Thoracic aorta (tissue), 2 donors: ENCODE measurements at regions not wholly inside any gene's neighbourhood (a gene's known extent, or its start where the extent isn't known, plus 50 kb on each side); places are given as distances from the start of the nearest gene placed in this dataset.
A peak's percentile ranks its signal among the peaks of the same experiment; 100 is the strongest.

Experiments
- ATAC-seq: fragments of 150-250 bp; one replicate; pipeline ENCODE4 v1.8.0; 2017; ENCODE audit warnings: low read depth; ENCODE audit not compliant: insufficient number of reproducible peaks, low FRiP score
- DNase-seq: peaks from one replicate; pipeline ENCODE4 v3.0.0-alpha.2; 2020; ENCODE audit warnings: low spot score
- H3K27ac ChIP-seq, 2 donors: fragments of 200-600 bp; sonication (generic); 1 replicate in 1 of 2; 2 replicates in 1 of 2; pipeline ENCODE4 v1.5.1; 2016; ENCODE audit warnings: mild to moderate bottlenecking in 2 of 2, moderate library complexity in 2 of 2
- H3K27me3 ChIP-seq: fragments of 200-600 bp; sonication (generic); replicated peaks from 2 replicates; pipeline ENCODE4 v1.6.0; 2016; ENCODE audit warnings: mild to moderate bottlenecking; ENCODE audit not compliant: insufficient read depth
- H3K36me3 ChIP-seq: fragments of 200-600 bp; sonication (generic); one replicate; pipeline ENCODE4 v1.5.1; 2016
- H3K4me1 ChIP-seq, 2 donors: fragments of 200-600 bp; sonication (generic); 1 replicate in 1 of 2; 2 replicates in 1 of 2; pipeline versions ENCODE4 v1.5.1 to v1.6.0; 2016; ENCODE audit warnings: low read depth in 2 of 2, mild to moderate bottlenecking in 1 of 2; ENCODE audit not compliant: control insufficient read depth in 1 of 2
- H3K4me3 ChIP-seq: fragments of 200-600 bp; sonication (generic); 2 replicates; pipeline ENCODE4 v1.5.1; 2016; ENCODE audit warnings: mild to moderate bottlenecking
- H3K9me3 ChIP-seq: fragments of 200-600 bp; sonication (generic); 2 replicates; pipeline ENCODE4 v1.5.1; 2016
- TF ChIP-seq, protein P1 (sequence below): fragments of 200-600 bp; sonication (generic); IDR thresholded peaks from one replicate; pipeline ENCODE4 v1.5.1; 2019; ENCODE audit warnings: antibody characterized with exemption

DNA sequence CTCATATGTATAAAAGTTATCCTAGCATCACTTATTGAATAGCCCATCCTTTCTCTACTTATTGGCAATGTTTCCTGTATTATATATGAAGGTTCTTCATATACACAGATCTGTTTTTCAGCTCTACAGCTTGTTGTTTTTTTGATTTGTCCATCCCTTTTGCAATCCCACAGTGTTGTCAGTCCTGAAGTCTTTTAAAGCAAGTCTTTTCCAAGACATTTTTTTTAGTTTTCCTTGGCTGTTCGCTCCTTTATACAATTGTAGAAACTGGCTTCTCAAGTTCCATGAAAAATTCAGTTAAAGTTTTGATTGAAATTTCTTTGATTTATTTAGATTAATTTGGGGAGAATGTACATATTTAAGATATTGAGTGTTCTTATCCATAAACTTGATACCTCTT is 295.3 kb upstream of the SORL1-AS1 start:
- no peak for DNase-seq
- Histone ChIP-seq H3K27ac (no peak overlapping the region), H3K4me1 (peaks cover 0 to 19% of the 10 kb centered on the region in 2 donors), H3K9me3 (no peaks in the 10 kb centered on the region), H3K36me3 (no peaks in the 10 kb centered on the region), H3K27me3 (no peaks in the 10 kb centered on the region), H3K4me3 (no peak overlapping the region)
- ATAC-seq, result no peak
- TF ChIP-seq, protein P1, sequence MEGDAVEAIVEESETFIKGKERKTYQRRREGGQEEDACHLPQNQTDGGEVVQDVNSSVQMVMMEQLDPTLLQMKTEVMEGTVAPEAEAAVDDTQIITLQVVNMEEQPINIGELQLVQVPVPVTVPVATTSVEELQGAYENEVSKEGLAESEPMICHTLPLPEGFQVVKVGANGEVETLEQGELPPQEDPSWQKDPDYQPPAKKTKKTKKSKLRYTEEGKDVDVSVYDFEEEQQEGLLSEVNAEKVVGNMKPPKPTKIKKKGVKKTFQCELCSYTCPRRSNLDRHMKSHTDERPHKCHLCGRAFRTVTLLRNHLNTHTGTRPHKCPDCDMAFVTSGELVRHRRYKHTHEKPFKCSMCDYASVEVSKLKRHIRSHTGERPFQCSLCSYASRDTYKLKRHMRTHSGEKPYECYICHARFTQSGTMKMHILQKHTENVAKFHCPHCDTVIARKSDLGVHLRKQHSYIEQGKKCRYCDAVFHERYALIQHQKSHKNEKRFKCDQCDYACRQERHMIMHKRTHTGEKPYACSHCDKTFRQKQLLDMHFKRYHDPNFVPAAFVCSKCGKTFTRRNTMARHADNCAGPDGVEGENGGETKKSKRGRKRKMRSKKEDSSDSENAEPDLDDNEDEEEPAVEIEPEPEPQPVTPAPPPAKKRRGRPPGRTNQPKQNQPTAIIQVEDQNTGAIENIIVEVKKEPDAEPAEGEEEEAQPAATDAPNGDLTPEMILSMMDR, result no peak

DNA sequence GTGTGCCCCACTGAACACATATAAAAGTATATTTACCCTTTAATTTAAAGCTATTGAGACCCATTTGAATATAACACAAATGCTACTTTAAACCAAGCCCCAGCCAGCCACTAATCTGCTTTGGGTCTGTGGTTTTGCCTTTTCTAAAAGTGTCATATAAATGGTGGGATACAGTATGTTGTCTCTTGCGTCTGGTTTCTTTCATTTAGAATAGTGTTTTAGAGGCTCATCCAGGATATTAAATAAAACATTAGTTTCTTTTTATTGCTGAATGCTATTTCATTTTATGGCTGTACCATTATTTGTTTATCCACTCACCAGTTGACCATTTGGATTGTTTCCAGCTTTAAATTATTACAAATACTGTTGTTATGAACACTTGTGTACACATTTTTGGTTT is 290.5 kb upstream of the SORL1-AS1 start:
- H3K36me3 ChIP-seq, result no peaks in the 10 kb centered on the region
- TF ChIP-seq, protein P1, result no peak
- H3K9me3 ChIP-seq, result no peaks in the 10 kb centered on the region
- DNase-seq (no peak), ATAC-seq (no peak)
- H3K27ac ChIP-seq, result peak overlapping the region; percentile 94 to 96
- H3K4me3 ChIP-seq, result no peak overlapping the region
- H3K27me3 ChIP-seq, result no peaks in the 10 kb centered on the region
- peaks cover 11 to 52% of the 10 kb centered on the region in 2 donors for H3K4me1 ChIP-seq

DNA sequence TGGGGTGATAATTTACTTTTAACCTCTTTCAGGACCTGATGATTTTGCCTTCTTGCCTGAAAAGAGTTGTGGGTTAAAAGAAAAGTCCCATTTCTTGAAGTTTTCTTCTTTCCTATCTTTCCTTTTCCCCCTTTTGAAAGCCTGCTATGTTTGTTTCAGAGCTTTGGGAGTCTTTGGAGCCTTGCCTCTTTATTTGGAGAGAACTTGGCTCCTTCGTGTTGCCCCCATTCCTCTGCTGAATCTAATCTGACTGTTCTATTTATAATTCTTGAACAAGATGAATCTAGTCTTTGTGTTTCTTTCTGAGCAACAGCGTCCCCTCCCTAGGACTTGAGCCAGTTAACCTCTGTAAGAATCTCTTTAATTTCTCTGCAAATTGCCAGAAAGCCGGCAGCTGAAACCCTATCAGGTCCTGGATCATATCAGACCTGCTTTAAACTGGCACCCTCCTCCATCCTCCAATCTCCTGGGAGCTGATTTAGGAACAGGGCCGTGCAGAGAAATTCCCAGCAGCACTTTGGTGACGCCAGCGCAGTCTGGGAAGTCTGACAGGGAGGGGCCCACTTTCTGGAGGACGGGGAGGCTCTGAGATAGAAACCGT is 289.1 kb upstream of the SORL1-AS1 start:
- Histone ChIP-seq H3K9me3 (no peaks in the 10 kb centered on the region), H3K27ac (peak overlapping the region; percentile 94 to 96), H3K4me3 (peak overlapping the region; percentile 51), H3K36me3 (no peaks in the 10 kb centered on the region), H3K4me1 (peaks cover 11 to 42% of the 10 kb centered on the region in 2 donors), H3K27me3 (no peaks in the 10 kb centered on the region)
- DNase-seq (peak; percentile 71), ATAC-seq (peak; percentile 86)
- TF ChIP-seq, protein P1, result no peak

DNA sequence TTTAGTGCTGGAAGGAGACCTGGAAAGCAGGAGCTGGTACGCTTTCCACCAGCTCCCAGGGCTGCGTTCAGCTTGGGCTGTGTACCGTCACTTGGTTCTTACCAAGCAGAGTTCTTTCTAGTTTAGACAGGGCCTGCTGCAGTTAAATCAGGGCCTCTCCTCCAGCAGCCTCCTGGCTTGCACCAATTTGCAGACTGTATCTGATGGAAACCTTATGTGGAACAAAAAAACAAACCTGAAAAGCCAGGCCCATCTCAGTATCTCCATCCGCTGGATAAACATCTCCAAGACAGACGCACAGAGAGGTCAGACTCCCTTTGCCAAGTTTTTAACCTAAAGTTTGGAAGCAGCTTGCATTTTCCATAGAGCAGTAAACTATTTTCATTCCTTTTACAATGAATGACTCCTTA is 288.6 kb upstream of the SORL1-AS1 start:
- DNase-seq (no peak), ATAC-seq (no peak)
- no peaks in the 10 kb centered on the region for H3K36me3 ChIP-seq
- H3K4me1 ChIP-seq, result peaks cover 11 to 42% of the 10 kb centered on the region in 2 donors
- no peaks in the 10 kb centered on the region for H3K9me3 ChIP-seq
- TF ChIP-seq, protein P1, result no peak
- H3K4me3 ChIP-seq, result peak overlapping the region; percentile 51
- H3K27ac ChIP-seq, result peak overlapping the region; percentile 94 to 96
- H3K27me3 ChIP-seq, result no peaks in the 10 kb centered on the region

DNA sequence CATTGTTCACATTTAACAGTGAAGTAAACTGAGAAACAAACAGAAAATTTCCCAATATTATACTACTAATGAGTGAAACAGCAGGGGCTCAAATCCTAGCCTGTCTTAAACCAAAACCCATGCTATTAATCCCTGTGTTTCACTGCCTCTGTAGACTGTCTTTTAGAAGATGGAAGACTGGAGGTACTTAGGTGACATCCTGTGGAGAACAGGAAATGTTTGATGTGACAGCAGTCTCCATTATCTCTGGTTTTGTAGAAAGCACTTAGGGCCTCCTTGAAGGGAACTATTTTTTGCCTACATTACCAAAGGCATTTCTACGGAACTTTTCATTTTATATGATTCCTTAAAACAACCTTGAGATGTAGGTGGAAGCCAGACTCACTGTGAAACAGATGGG is 288.1 kb upstream of the SORL1-AS1 start:
- no peaks in the 10 kb centered on the region for H3K27me3 ChIP-seq
- TF ChIP-seq, protein P1, result no peak
- H3K4me1 ChIP-seq, result peaks cover 11 to 42% of the 10 kb centered on the region in 2 donors
- ATAC-seq (no peak), DNase-seq (no peak)
- H3K9me3 ChIP-seq, result no peaks in the 10 kb centered on the region
- peak overlapping the region; percentile 94 to 96 for H3K27ac ChIP-seq
- H3K4me3 ChIP-seq, result no peak overlapping the region
- H3K36me3 ChIP-seq, result no peaks in the 10 kb centered on the region
